ENCODE measurements at regions not wholly inside any gene's neighbourhood (a gene's known extent, or its start where the extent isn't known, plus 50 kb on each side); places are given as distances from the start of the nearest gene placed in this dataset.

DNA sequence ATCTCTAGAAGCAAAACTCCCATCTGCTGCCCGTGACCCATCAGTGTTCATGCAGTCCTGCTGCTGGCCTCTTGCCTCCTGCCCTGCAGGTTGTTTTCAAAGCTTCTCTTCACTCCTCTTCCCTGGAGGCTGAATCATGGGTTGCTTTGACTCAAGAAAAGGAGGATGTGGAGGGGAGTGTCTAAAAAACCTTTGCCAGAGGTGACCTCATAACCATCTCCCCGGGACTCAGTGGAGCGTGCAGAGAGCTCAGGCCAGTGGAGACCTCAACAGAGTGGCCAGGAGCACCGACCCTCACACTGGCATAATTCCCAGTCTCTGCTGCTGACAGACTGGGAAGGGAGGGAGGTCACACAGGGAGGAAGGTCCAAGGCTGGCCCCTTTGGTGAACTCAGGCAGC lies 60.9 kb upstream of the ITGA11 start:
- Histone ChIP-seq H3K56ac (ENCODE audit: extremely low read depth, insufficient read depth, low read length) (no peak overlapping the region), H4K8ac (ENCODE audit: low read depth in 2 of 2, low read length in 2 of 2) (no peak overlapping the region), H4K20me1 (ENCODE audit: insufficient read depth, low read length) (no peaks in the 10 kb centered on the region), H3K36me3 (ENCODE audit: control insufficient read depth, insufficient read depth, low read length) (no peaks in the 10 kb centered on the region), H3K4me3 (ENCODE audit: insufficient read depth, low read depth, low read length) (no peak overlapping the region), H3K9me3 (ENCODE audit: control insufficient read depth, insufficient read depth, low read length) (no peaks in the 10 kb centered on the region; the same call in 1 of the 2 replicates), H2BK120ac (ENCODE audit: low read depth, low read length) (peak overlapping the region; percentile 5; the same call in 1 of the 2 replicates), H3K23ac (ENCODE audit: low read depth, low read length) (peak overlapping the region; percentile 15; the same call in 1 of the 2 replicates), H2AK5ac (ENCODE audit: low read depth, low read length) (peak overlapping the region; percentile 58; the same call in 1 of the 2 replicates), H4K5ac (ENCODE audit: low read depth, low read length) (no peak overlapping the region), H3K9me1 (ENCODE audit: insufficient read depth, low read length) (peaks cover 12% of the 10 kb centered on the region), H3K4ac (ENCODE audit: low read depth, low read length) (no peak overlapping the region), H3K79me1 (ENCODE audit: low read depth in 1 of 2, low read length in 2 of 2) (no peaks in the 10 kb centered on the region), H4K91ac (ENCODE audit: insufficient read depth, low read depth, low read length) (no peak overlapping the region), H3K27me3 (ENCODE audit: control insufficient read depth, insufficient read depth, low read length) (peaks cover 24% of the 10 kb centered on the region), H3K4me1 (ENCODE audit: control insufficient read depth, insufficient read depth, low read length) (peaks cover 3% of the 10 kb centered on the region; the same call in 1 of the 2 replicates), H2BK20ac (ENCODE audit: low read depth, low read length) (no peak overlapping the region), H3K14ac (replicated peaks; ENCODE audit: low read depth, low read length) (no peak overlapping the region; the same call in 1 of the 2 replicates), H2BK15ac (ENCODE audit: low read depth, low read length) (no peak overlapping the region; the same call in 2 of the 3 replicates), H2AFZ (replicated peaks; ENCODE audit: low read length, poor library complexity) (peak overlapping the region; percentile 29), H3K4me2 (ENCODE audit: low read depth, low read length) (no peak overlapping the region), H3K9ac (ENCODE audit: low read depth, low read length) (no peak overlapping the region), H3K27ac (ENCODE audit: insufficient read depth, low read length) (no peak overlapping the region), H3K18ac (ENCODE audit: low read depth, low read length) (no peak overlapping the region), H2BK5ac (ENCODE audit: low read depth, low read length, poor library complexity, severe bottlenecking) (no peak overlapping the region), H2AK9ac (replicated peaks; ENCODE audit: low read depth, low read length, poor library complexity) (no peak overlapping the region)
- TF ChIP-seq, protein P1, sequence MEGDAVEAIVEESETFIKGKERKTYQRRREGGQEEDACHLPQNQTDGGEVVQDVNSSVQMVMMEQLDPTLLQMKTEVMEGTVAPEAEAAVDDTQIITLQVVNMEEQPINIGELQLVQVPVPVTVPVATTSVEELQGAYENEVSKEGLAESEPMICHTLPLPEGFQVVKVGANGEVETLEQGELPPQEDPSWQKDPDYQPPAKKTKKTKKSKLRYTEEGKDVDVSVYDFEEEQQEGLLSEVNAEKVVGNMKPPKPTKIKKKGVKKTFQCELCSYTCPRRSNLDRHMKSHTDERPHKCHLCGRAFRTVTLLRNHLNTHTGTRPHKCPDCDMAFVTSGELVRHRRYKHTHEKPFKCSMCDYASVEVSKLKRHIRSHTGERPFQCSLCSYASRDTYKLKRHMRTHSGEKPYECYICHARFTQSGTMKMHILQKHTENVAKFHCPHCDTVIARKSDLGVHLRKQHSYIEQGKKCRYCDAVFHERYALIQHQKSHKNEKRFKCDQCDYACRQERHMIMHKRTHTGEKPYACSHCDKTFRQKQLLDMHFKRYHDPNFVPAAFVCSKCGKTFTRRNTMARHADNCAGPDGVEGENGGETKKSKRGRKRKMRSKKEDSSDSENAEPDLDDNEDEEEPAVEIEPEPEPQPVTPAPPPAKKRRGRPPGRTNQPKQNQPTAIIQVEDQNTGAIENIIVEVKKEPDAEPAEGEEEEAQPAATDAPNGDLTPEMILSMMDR (conservative IDR thresholded peaks at IDR 0.05; ENCODE audit: low read depth, low read length) = no peak
- TF ChIP-seq RFX5 (IDR thresholded peaks at IDR 0.05; ENCODE audit: low read depth, low read length) = no peak
- no peak for TF ChIP-seq MAZ (IDR thresholded peaks at IDR 0.05; ENCODE audit: borderline replicate concordance, low read depth, low read length)
- no peak for TF ChIP-seq CHD1 (IDR thresholded peaks at IDR 0.05; ENCODE audit: low read depth, low read length)
- TF ChIP-seq CEBPB (IDR thresholded peaks at IDR 0.05; ENCODE audit: low read depth, low read length) = no peak
- TF ChIP-seq, protein P2, sequence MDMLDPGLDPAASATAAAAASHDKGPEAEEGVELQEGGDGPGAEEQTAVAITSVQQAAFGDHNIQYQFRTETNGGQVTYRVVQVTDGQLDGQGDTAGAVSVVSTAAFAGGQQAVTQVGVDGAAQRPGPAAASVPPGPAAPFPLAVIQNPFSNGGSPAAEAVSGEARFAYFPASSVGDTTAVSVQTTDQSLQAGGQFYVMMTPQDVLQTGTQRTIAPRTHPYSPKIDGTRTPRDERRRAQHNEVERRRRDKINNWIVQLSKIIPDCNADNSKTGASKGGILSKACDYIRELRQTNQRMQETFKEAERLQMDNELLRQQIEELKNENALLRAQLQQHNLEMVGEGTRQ (IDR thresholded peaks at IDR 0.05; ENCODE audit: low read depth, low read length) = no peak
- TF ChIP-seq SMC3 (IDR thresholded peaks at IDR 0.05; ENCODE audit: low read depth, low read length) = no peak
- TF ChIP-seq BHLHE40 (IDR thresholded peaks at IDR 0.05; ENCODE audit: low read depth, low read length) = no peak
- no peak for TF ChIP-seq MXI1 (IDR thresholded peaks at IDR 0.05; ENCODE audit: borderline replicate concordance, low read depth, low read length)
- no peak for TF ChIP-seq RCOR1 (IDR thresholded peaks at IDR 0.05; ENCODE audit: insufficient replicate concordance, low read length)
- no peak for TF ChIP-seq FOS (IDR thresholded peaks at IDR 0.05; ENCODE audit: low read depth, low read length)
- no peak for TF ChIP-seq POLR2A (IDR thresholded peaks at IDR 0.05; ENCODE audit: low read depth, low read length)
- TF ChIP-seq, protein P3, sequence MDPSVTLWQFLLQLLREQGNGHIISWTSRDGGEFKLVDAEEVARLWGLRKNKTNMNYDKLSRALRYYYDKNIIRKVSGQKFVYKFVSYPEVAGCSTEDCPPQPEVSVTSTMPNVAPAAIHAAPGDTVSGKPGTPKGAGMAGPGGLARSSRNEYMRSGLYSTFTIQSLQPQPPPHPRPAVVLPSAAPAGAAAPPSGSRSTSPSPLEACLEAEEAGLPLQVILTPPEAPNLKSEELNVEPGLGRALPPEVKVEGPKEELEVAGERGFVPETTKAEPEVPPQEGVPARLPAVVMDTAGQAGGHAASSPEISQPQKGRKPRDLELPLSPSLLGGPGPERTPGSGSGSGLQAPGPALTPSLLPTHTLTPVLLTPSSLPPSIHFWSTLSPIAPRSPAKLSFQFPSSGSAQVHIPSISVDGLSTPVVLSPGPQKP (IDR thresholded peaks at IDR 0.05; ENCODE audit: borderline replicate concordance, low read depth, low read length) = no peak
- TF ChIP-seq RAD21 (IDR thresholded peaks at IDR 0.05; ENCODE audit: low read length) = no peak
- no peak for TF ChIP-seq MAFK (IDR thresholded peaks at IDR 0.05; ENCODE audit: low read depth, low read length)
- no peak for TF ChIP-seq NFE2L2 (IDR thresholded peaks at IDR 0.05; ENCODE audit: low read depth, low read length)
- peak; percentile 29 for DNase-seq
- CTCF ChIA-PET = interaction anchor here (1.3 kb wide), 1 partner anchor 11 kb away, joined by 4 read pairs; no protein-coding TSS in a partner anchor
- dilution Hi-C loops (cut with HindIII; ENCODE audit: low sequenced_read_pairs, unreplicated experiment) = no loop called here
- WGBS, 2 experiments (ENCODE audit: extremely low coverage in 2 of 2, insufficient read length in 1 of 2) = no CpG with 5 or more reads among the region's 4 CpGs
- intact Hi-C loops (cut with micrococcal nuclease) = no loop called here
- POLR2A ChIA-PET (ENCODE audit: unreplicated experiment) = no interaction called here
- in situ Hi-C loops (cut with MboI; ENCODE audit: low sequenced_read_pairs) = no loop called here
- BruUV-seq (replicated peaks) = no TSS peak
- 0 out of 2 replicates have a peak, but pooled peaks have one; percentile 27 for ATAC-seq (ENCODE audit: low read depth)

All from IMR-90 (cell line).